K562 (cell line): ENCODE measurements at regions not wholly inside any gene's neighbourhood (a gene's known extent, or its start where the extent isn't known, plus 50 kb on each side); places are given as distances from the start of the nearest gene placed in this dataset.

Source experiments
- CBFB ChIP-seq: sonication (generic); formaldehyde crosslinking; IDR thresholded peaks from 2 replicates; pipeline ENCODE4 v1.4.0; 2020; ENCODE audit warnings: mild to moderate bottlenecking, missing genetic modification reagents
- CREB5 ChIP-seq: fragments of 250-450 bp; sonication (Bioruptor Pico); IDR thresholded peaks from 2 replicates; pipeline ENCODE4 v1.5.0; 2020; ENCODE audit warnings: mild to moderate bottlenecking
- CUX1 ChIP-seq: fragments of 200-800 bp; sonication (Bioruptor generic); IDR thresholded peaks from 2 replicates; pipeline ENCODE4 v1.6.1; 2016; ENCODE audit warnings: missing genetic modification characterization, missing compliant biosample characterization
- EHMT2 ChIP-seq: fragments of 450-650 bp; IDR thresholded peaks from 2 replicates; pipeline ENCODE4 v1.6.1; 2018; ENCODE audit warnings: antibody characterized with exemption
- ESRRA ChIP-seq: fragments of 450-650 bp; IDR thresholded peaks from 2 replicates; pipeline ENCODE4 v1.6.1; 2014; ENCODE audit warnings: low read depth, mild to moderate bottlenecking, moderate library complexity, borderline replicate concordance
- FOXJ2 ChIP-seq: fragments of 200-800 bp; sonication (Bioruptor generic); IDR thresholded peaks from 2 replicates; pipeline ENCODE4 v1.6.1; 2016; ENCODE audit warnings: missing genetic modification characterization, missing compliant biosample characterization
- FOXM1 ChIP-seq, 2 experiments: fragments of 450-650 bp in 1 of 2; sonication (generic) in 1 of 2; formaldehyde crosslinking in 1 of 2; IDR thresholded peaks; 2 replicates each; pipeline versions ENCODE4 v1.6.1 to v1.9.0; 2017 to 2022; ENCODE audit warnings: low read depth in 2 of 2, mild to moderate bottlenecking in 2 of 2, missing genetic modification reagents in 1 of 2, moderate library complexity in 1 of 2
- HES1 ChIP-seq: fragments of 450-650 bp; IDR thresholded peaks from 2 replicates; pipeline ENCODE4 v1.6.1; 2016; ENCODE audit warnings: low read depth, mild to moderate bottlenecking, moderate library complexity
- HMG20B ChIP-seq: fragments of 250-450 bp; sonication (Bioruptor Pico); IDR thresholded peaks from 2 replicates; pipeline ENCODE4 v1.5.0; 2021; ENCODE audit warnings: mild to moderate bottlenecking
- KAT2B ChIP-seq: IDR thresholded peaks from one replicate; pipeline ENCODE4 v1.6.1; 2012; ENCODE audit warnings: low read depth, mild to moderate bottlenecking, control low read depth, inconsistent platforms, low read length, moderate library complexity
- NR2C2 ChIP-seq, 2 experiments: fragments of 200-800 bp in 1 of 2; sonication (Bioruptor generic) in 1 of 2; sonication (generic) in 1 of 2; formaldehyde crosslinking in 1 of 2; IDR thresholded peaks; 2 replicates each; pipeline versions ENCODE4 v1.6.1 to v1.8.0; 2016 to 2022; ENCODE audit warnings: mild to moderate bottlenecking in 1 of 2, missing compliant biosample characterization in 1 of 2, missing genetic modification characterization in 1 of 2, missing genetic modification reagents in 1 of 2
- PPARD ChIP-seq: fragments of 250-450 bp; sonication (Bioruptor Pico); IDR thresholded peaks from 2 replicates; pipeline ENCODE4 v1.8.0; 2022; ENCODE audit warnings: inconsistent platforms, mild to moderate bottlenecking, moderate library complexity
- PURB ChIP-seq: sonication (generic); formaldehyde crosslinking; IDR thresholded peaks from 2 replicates; pipeline ENCODE4 v1.9.0; 2021; ENCODE audit warnings: low read depth, mild to moderate bottlenecking, missing genetic modification reagents
- RNF2 ChIP-seq: sonication (generic); IDR thresholded peaks from 2 replicates; pipeline ENCODE4 v1.6.1; 2016
- SAP30 ChIP-seq: fragments of 200-600 bp; sonication (generic); IDR thresholded peaks from 2 replicates; pipeline ENCODE4 v1.6.1; 2012; ENCODE audit warnings: borderline replicate concordance, low read depth, mild to moderate bottlenecking, moderate library complexity, low read length, control low read depth, inconsistent platforms; ENCODE audit not compliant: insufficient read depth, poor library complexity, severe bottlenecking
- SETDB1 ChIP-seq: IDR thresholded peaks from one replicate; pipeline ENCODE4 v1.6.1; 2012; ENCODE audit warnings: low read length, control low read depth, inconsistent platforms
- SRSF3 ChIP-seq: fragments of 200-400 bp; formaldehyde crosslinking; IDR thresholded peaks from 2 replicates; pipeline ENCODE4 v1.6.1; 2016; ENCODE audit warnings: mild to moderate bottlenecking, low read length, moderate library complexity; ENCODE audit not compliant: insufficient read depth
- ZNF146 ChIP-seq: IDR thresholded peaks from one replicate; pipeline ENCODE4 v1.6.1; 2018; ENCODE audit warnings: missing compliant biosample characterization; ENCODE audit not compliant: unreplicated experiment
- ZNF175 ChIP-seq: fragments of 200-800 bp; sonication (Bioruptor generic); IDR thresholded peaks from 2 replicates; pipeline ENCODE4 v1.6.1; 2016; ENCODE audit warnings: low read depth, mild to moderate bottlenecking, missing genetic modification characterization, missing compliant biosample characterization
- ZNF253 ChIP-seq: fragments of 250-450 bp; sonication (Bioruptor Pico); conservative IDR thresholded peaks from 2 replicates; pipeline ENCODE4 v1.6.1; 2021; ENCODE audit warnings: mild to moderate bottlenecking
- ZNF274 ChIP-seq: IDR thresholded peaks from 2 replicates; pipeline ENCODE4 v1.6.1; 2011; ENCODE audit warnings: low read depth, mild to moderate bottlenecking, low read length, moderate library complexity, borderline replicate concordance

- no peak for TF ChIP-seq ZNF253
- TF ChIP-seq CBFB (CRISPR knock-in tag): no peak
- no peak for TF ChIP-seq FOXJ2 (tag)
- no peak for TF ChIP-seq PURB (CRISPR knock-in tag)
- no peak for TF ChIP-seq HMG20B
- no peak for TF ChIP-seq HES1
- TF ChIP-seq EHMT2: no peak
- TF ChIP-seq ZNF146 (CRISPR knock-in tag): no peak
- no peak for TF ChIP-seq ZNF274
- no peak for TF ChIP-seq PPARD (CRISPR knock-in tag)
- TF ChIP-seq KAT2B: no peak
- no peak for TF ChIP-seq CUX1 (CRISPR knock-in tag)
- TF ChIP-seq SETDB1: no peak
- no peak for TF ChIP-seq FOXM1 (IDR thresholded peaks at IDR 0.05; ENCODE audit: low read depth)
- TF ChIP-seq FOXM1 (CRISPR knock-in tag; IDR thresholded peaks at IDR 0.05; ENCODE audit: low read depth): no peak
- TF ChIP-seq CREB5 (CRISPR knock-in tag): no peak
- no peak for TF ChIP-seq SRSF3
- peak; percentile 68 for TF ChIP-seq NR2C2 (CRISPR knock-in tag; IDR thresholded peaks at IDR 0.05)
- TF ChIP-seq NR2C2 (tag; IDR thresholded peaks at IDR 0.05): peak; percentile 93
- TF ChIP-seq ESRRA: no peak
- TF ChIP-seq RNF2: 0 out of 2 replicates have a peak, but pooled peaks have one; percentile 21
- no peak for TF ChIP-seq ZNF175
- no peak for TF ChIP-seq SAP30
Measured at GRCh38 chr1:90850898-90851710, 134.0 kb upstream of the BARHL2 start (continued).
